Activated naive CD4-positive, alpha-beta T cell treated with Interleukin-2 at 50 U/mL for 16 hours (primary cell): ENCODE measurements at regions not wholly inside any gene's neighbourhood (a gene's known extent, or its start where the extent isn't known, plus 50 kb on each side); places are given as distances from the start of the nearest gene placed in this dataset.

Source experiments
- DNase-seq: peaks from one replicate; pipeline ENCODE4 v3.0.0-alpha.2; 2020

DNA sequence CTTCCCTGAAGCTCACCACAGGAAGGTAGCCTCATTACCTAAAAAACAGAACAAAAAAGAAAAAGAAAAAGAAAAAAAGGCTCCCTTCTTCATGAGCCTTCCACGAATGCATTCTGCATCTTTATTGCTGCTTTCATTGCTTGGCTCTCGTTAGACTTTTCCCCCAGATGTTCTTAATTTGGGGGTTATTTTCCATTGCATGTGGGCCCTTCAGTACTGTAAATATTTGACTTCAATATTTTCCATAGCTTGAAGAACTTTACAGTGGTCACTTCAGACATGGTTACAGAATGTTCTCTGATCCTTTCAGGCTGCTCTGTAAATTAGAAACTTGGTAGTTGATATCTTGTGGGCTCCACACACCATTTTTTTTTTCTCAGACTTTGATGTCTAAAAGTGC lies 65.6 kb upstream of the COPS8 start:
- DNase-seq: no peak

DNA sequence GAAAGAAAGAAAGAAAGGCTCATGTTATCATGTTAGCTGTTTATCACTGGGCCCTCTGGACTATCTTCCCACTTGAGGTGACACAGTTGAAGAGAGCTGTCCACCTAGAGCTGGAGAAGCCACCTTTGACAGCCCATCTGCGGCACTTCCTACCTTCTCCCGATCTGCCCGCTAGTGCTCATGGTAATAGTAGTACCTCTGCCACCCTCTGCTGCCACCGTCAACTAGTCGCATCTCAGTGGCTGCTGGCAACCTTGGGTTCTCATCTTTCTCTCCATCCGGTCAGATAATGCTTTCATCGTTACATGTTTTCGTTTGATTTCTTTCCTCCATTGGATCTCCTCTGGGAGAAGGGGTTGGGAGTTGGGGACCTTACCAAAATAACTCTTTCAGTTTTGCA lies 63.2 kb upstream of the COPS8 start:
- DNase-seq: no peak

DNA sequence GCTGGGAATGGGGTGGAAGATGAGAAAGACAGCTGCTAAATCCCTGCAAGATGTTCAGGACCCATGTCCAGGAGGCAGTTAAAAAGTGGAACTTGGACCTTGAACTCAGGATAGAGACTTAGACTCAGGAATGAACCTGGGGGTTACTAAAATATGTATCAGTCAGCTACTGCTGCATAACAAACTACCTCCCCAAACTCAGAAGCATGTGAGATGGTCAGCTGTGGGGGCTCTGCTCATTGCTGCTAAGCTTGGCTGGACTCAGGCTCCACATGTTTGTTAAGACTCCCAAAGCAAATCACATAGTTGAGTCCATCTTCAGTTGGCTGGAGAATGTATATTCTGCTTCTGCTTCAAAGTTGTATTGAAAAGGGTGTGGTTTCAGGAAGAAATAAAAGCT lies 61.4 kb upstream of the COPS8 start:
- no peak for DNase-seq

DNA sequence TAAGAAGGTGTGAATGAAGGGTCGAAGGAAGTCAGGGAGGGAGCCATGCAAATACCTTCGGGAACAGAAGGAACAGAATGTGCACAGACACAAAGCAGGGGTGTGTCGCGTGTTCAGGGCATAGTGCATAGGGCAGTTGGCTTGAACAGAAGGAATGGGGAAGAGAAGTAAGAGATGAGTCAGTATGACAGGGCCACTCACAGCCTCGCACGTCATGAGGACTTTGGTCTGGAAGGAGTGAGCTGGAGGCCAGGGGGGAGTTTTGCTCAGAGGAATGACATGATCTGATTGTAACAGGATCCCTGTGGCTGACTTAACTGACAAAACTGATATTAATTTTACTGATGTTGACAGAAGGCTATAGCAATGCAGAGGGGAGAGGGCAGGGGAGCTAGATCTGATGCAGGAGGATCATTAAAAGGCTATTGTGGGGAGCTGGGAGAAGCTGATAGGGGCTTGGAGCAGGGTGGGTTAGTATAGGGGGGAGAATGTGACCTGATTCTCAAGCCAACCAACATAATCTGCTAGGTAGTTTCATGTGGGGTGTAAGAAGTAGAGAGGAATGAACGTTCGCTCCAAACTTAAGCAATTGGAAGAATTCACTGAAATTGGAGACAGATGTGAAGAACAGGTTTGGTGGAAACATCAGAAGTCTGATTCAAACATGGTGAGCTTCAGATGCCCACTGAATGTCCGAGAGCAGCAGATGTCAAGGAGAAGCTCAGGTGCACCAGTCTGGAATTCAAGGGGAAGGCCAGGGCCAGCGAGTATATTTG lies 60.4 kb upstream of the COPS8 start:
- no peak for DNase-seq

DNA sequence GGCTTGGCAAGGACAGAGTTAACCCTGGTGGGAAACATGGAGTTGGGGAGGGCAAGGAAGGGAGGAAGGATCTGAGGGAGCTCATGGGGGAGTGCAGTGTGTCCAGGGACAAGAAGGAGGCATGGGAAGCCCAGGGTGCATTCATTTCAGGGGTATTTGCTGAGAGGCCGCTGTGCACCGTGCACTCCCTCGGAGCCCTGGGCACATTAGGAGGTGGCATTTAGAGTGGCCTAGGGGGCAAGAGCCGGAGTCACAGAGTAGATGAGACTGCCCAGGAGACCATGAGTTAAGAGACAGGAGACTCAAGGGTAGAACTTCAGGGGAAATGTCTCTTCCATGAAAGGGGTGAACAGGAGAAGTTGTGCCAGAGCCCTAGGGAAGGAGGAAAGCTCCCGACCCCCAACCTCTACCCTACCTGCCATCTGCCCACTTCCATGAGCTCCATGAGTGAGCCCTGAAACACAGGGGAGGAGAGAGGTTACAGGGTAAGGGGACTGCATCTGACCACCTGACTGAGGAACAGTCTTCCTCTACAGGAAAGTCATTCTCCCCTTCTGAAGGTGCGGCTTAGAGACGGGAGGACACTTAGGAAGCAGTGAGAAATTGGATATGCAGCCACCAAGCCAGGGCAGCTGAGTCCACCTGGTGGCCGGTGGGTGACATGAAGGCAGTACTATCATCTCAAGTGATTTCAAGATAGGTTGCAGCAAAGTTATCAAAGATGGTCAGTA lies 58.5 kb upstream of the COPS8 start:
- peak; percentile 17 for DNase-seq

DNA sequence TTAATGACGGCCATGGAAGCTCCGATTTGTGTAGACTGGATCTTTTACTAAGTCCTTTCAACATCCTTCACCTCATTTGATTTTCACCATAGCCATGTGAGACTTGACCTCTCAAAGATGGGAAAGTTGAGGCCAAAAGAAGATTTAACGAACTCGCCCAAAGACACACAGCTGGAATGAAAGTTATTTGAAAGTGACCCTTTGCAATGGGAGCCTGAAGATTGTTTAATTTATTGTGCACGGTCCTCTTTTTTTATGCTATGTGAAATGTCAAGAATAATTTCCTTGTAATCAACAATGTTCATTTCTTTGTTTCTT lies 58.0 kb upstream of the COPS8 start:
- no peak for DNase-seq

DNA sequence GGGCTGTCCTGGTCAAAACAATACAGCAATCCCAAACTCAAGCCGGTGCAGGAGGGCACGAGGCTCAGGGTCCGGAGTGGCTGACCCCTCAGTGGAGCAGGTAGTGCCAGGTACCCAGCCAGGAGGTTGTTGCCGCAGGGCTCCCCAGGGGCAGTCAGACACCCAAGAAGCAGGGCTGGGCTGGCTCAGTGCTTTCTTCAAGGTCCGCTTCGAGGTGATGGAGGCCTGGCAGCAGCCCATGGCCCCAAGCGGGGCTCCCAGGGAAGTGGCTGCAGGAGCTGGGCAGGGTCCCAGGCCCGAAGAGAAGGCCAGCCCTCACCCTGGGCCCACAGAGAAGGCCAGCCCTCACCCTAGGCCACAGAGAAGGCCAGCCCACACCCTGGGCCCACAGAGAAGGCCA lies 55.3 kb upstream of the COPS8 start:
- DNase-seq: no peak

DNA sequence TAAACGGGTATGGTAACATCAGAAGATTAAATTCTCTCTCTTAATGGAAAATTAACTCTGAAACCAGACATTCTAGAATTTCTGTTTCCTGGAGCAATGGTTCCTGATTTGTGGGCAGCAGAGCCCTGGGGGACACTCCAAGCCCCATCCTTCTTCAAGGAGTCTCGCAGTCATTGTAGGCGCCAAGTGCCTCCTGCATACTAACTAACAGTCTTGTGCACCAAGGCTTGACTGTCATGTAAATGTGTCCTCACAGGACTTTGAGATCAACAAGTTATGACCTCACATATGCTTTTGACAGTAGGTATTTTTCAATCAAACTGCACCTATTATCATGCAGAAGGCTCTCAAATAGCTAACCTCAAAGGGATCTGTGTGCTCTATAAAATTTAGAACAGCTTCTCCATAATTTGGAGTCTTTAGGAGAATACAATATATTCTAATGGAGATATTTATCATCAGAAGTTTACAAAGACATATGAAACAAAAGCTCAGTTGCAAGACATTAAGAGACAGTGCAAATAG lies 52.1 kb upstream of the COPS8 start:
- DNase-seq: no peak

DNA sequence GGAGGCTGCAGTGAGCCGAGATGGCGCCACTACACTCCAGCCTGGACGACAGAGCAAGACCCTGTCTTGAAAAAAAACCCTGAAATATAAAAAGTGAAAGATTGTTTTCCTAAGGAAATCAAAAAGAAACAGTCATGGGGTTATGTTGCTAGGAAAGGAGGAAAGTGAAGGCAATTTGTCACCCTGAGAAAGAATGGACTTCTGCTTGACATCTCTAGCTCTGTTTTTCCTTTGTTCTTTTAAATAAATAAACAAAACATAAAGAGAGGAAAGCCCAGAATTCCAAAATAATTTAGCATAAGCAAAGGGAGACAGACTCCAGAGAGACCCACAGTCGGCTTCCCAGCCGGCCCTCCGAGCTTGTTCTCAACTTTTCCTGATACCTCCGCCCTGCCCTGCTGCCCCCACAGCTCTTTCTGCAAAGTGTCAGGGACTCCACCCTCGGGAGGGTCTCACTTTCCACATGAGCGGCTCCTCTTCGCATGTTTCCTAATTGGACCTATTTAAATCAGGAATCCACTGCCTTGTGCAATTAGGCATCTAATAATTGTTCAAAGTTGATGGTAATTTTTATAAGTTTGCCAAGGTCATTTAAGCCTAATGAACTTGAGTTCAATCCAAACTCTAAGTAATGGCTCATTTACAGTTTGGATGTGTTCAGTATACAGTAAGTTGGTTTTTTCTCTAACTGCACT lies 49.8 kb upstream of the COPS8 start:
- DNase-seq: no peak
